ENCODE measurements at regions not wholly inside any gene's neighbourhood (a gene's known extent, or its start where the extent isn't known, plus 50 kb on each side); places are given as distances from the start of the nearest gene placed in this dataset.

DNA sequence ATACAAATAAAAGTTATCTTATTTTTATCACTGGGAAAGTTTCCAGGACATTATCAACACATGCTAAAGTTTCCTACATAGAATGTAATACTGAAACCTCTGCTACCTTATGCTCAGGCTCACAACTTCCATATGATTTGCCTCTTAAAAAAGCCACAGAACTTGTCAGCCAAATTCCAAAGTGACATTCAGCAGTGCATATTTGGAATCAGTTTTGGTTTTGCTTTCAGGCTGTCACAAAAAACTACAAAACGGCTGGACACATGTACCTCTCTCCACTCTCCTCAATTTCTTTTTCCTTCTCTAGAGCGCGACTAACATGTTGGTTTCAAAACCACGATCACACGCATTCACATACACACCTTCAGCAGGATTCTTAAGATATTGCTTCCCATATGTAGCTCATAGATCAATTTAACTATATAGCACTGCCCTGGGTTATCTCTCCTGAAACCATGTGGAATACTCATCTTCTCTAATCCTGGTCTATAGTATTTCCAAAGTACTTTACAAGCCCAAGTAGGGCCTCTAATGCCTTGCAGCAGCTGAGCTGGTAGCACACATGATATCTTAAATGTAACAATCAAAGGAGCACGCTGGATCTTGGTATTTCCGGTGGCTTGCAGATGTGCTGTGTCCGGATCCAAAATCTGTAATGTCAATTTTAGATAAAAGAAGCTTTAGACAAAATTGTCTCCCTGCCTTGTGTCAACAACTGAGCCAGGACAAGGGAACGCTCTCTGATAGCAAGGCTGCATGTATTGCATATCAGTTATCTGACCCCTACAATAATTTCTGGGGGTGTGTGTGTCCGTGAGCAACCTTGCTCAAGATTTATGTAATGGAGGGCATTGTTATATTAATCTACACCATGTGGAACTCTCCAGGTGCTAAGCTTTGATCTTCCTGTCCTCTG, 203.2 kb downstream of the DMRT2 start:
- Mint-ChIP-seq H3K27ac (no peak overlapping the region), H3K27me3 (ENCODE audit: insufficient read depth) (peaks cover 1% of the 10 kb centered on the region), H3K4me1 (no peaks in the 10 kb centered on the region), H3K36me3 (ENCODE audit: low read depth) (no peaks in the 10 kb centered on the region), H3K4me3 (no peak overlapping the region), H3K9me3 (no peaks in the 10 kb centered on the region)
- Histone ChIP-seq H3K4me3 (ENCODE audit: low read length) (no peak overlapping the region), H3K27me3 (ENCODE audit: control insufficient read depth, insufficient read depth, low read length, poor library complexity, severe bottlenecking) (no peaks in the 10 kb centered on the region), H3K27ac (ENCODE audit: low read depth, low read length) (no peak overlapping the region), H3K36me3 (ENCODE audit: control insufficient read depth, insufficient read depth, low read length) (no peaks in the 10 kb centered on the region), H3K4me1 (ENCODE audit: control insufficient read depth, insufficient read depth, low read length) (peaks cover 2% of the 10 kb centered on the region), H3K9ac (ENCODE audit: extremely low read depth, low read length, poor library complexity, severe bottlenecking) (no peak overlapping the region), H3K9me3 (ENCODE audit: control insufficient read depth, low read length) (no peaks in the 10 kb centered on the region)
- DNase-seq, result no peak
- TF ChIP-seq, protein P1, sequence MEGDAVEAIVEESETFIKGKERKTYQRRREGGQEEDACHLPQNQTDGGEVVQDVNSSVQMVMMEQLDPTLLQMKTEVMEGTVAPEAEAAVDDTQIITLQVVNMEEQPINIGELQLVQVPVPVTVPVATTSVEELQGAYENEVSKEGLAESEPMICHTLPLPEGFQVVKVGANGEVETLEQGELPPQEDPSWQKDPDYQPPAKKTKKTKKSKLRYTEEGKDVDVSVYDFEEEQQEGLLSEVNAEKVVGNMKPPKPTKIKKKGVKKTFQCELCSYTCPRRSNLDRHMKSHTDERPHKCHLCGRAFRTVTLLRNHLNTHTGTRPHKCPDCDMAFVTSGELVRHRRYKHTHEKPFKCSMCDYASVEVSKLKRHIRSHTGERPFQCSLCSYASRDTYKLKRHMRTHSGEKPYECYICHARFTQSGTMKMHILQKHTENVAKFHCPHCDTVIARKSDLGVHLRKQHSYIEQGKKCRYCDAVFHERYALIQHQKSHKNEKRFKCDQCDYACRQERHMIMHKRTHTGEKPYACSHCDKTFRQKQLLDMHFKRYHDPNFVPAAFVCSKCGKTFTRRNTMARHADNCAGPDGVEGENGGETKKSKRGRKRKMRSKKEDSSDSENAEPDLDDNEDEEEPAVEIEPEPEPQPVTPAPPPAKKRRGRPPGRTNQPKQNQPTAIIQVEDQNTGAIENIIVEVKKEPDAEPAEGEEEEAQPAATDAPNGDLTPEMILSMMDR (conservative IDR thresholded peaks at IDR 0.05), result no peak
- 88 to 96% methylated on average over 7 to 10 of the region's 10 CpGs for WGBS, 2 experiments (ENCODE audit: insufficient coverage in 1 of 2, insufficient read length in 1 of 2)

DNA sequence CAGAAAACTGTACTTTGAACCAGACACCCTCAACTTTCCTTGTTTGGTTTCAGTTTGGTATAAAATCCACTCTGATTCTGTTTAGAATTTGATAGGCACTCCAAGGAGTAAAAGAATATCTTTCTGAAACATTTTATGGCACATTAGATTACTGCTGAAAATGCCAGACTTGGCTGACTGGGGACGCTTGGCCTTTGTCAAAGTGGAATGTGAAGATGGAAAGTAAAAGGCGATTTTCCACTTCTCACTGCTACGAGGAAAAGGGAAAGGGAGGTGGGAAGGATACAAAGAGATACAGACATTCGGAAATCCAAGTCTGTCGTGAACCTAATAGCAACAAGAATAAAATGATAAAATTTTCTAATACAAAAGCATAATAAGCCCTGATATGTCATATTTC, 203.9 kb downstream of the DMRT2 start:
- H3K4me1 Mint-ChIP-seq, result no peaks in the 10 kb centered on the region
- H3K27ac Mint-ChIP-seq, result no peak overlapping the region
- Histone ChIP-seq H3K36me3 (ENCODE audit: control insufficient read depth, insufficient read depth, low read length) (no peaks in the 10 kb centered on the region), H3K4me1 (ENCODE audit: control insufficient read depth, insufficient read depth, low read length) (peaks cover 2% of the 10 kb centered on the region), H3K4me3 (ENCODE audit: low read length) (no peak overlapping the region), H3K9ac (ENCODE audit: extremely low read depth, low read length, poor library complexity, severe bottlenecking) (no peak overlapping the region), H3K27ac (ENCODE audit: low read depth, low read length) (no peak overlapping the region), H3K9me3 (ENCODE audit: control insufficient read depth, low read length) (no peaks in the 10 kb centered on the region), H3K27me3 (ENCODE audit: control insufficient read depth, insufficient read depth, low read length, poor library complexity, severe bottlenecking) (no peaks in the 10 kb centered on the region)
- no peaks in the 10 kb centered on the region for H3K36me3 Mint-ChIP-seq (ENCODE audit: low read depth)
- WGBS, 2 experiments (ENCODE audit: insufficient coverage in 1 of 2, insufficient read length in 1 of 2), result 88 to 96% methylated on average over 2 to 4 of the region's 5 CpGs
- H3K9me3 Mint-ChIP-seq, result no peaks in the 10 kb centered on the region
- no peak for DNase-seq
- H3K27me3 Mint-ChIP-seq (ENCODE audit: insufficient read depth), result peaks cover 1% of the 10 kb centered on the region
- TF ChIP-seq, protein P1 (conservative IDR thresholded peaks at IDR 0.05), result no peak
- H3K4me3 Mint-ChIP-seq, result no peak overlapping the region

DNA sequence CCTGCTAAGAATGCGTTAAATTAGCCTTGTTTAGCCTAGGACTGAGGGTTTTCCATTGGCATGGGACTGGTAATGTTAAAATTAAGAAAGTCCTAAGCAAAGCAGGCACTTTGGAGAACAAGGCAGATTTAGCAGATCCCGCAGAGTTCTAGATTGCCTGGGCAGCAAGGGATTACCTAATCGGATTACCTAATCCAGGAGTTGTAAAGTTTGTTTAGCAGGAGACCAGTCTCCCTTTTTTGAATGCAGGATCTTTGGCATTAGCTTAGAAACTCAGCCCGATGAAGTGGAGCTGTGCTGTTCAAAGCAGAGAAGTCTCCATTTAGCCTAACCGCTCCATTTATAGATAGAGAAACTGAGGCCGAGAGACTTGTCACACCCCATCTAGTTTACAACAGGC, 206.0 kb downstream of the DMRT2 start:
- Mint-ChIP-seq H3K4me1 (no peaks in the 10 kb centered on the region), H3K27me3 (ENCODE audit: insufficient read depth) (peaks cover 1% of the 10 kb centered on the region), H3K36me3 (ENCODE audit: low read depth) (no peaks in the 10 kb centered on the region), H3K27ac (no peak overlapping the region), H3K4me3 (no peak overlapping the region), H3K9me3 (no peaks in the 10 kb centered on the region)
- 91 to 97% methylated on average over 6 of the region's 6 CpGs for WGBS, 2 experiments (ENCODE audit: insufficient coverage in 1 of 2, insufficient read length in 1 of 2)
- TF ChIP-seq, protein P1 (conservative IDR thresholded peaks at IDR 0.05), result no peak
- no peak for DNase-seq
- Histone ChIP-seq H3K27ac (ENCODE audit: low read depth, low read length) (no peak overlapping the region), H3K4me1 (ENCODE audit: control insufficient read depth, insufficient read depth, low read length) (peaks cover 2% of the 10 kb centered on the region), H3K27me3 (ENCODE audit: control insufficient read depth, insufficient read depth, low read length, poor library complexity, severe bottlenecking) (no peaks in the 10 kb centered on the region), H3K9ac (ENCODE audit: extremely low read depth, low read length, poor library complexity, severe bottlenecking) (no peak overlapping the region), H3K9me3 (ENCODE audit: control insufficient read depth, low read length) (no peaks in the 10 kb centered on the region), H3K36me3 (ENCODE audit: control insufficient read depth, insufficient read depth, low read length) (no peaks in the 10 kb centered on the region), H3K4me3 (ENCODE audit: low read length) (no peak overlapping the region)

Measured in endodermal cell (in vitro differentiated cells).